Activated CD4-positive, alpha-beta memory T cell treated with anti-CD3 and anti-CD28 coated beads, Interleukin-2, amount 10 ng/mL, durations not matched to agents 7 days and 5 days (primary cell): ENCODE measurements at regions not wholly inside any gene's neighbourhood (a gene's known extent, or its start where the extent isn't known, plus 50 kb on each side); places are given as distances from the start of the nearest gene placed in this dataset.

Source experiments
- CTCF ChIA-PET: fragments of 350-600 bp; sonication (Branson Sonifier 250); formaldehyde crosslinking; loops from one replicate; lab custom pipeline; 2021; ENCODE audit warnings: antibody characterized with exemption, inconsistent platforms; lab: Charles Lee
- POLR2A ChIA-PET: fragments of 350-600 bp; sonication (Branson Sonifier 250); formaldehyde crosslinking; loops from one replicate; lab custom pipeline; 2021; ENCODE audit warnings: antibody characterized with exemption; lab: Charles Lee
- DNase-seq: peaks from one replicate; pipeline ENCODE4 v3.0.0-alpha.2; 2020
- H3K27ac Mint-ChIP-seq: one replicate; pipeline ENCODE4 v1.8.0; 2021; ENCODE audit warnings: mild to moderate bottlenecking, mixed read lengths
- H3K27me3 Mint-ChIP-seq: one replicate; pipeline ENCODE4 v1.8.0; 2021; ENCODE audit warnings: mixed read lengths
- H3K36me3 Mint-ChIP-seq: one replicate; pipeline ENCODE4 v1.8.0; 2021; ENCODE audit warnings: low read depth, mixed read lengths
- H3K4me1 Mint-ChIP-seq: one replicate; pipeline ENCODE4 v1.8.0; 2021; ENCODE audit warnings: mixed read lengths
- H3K4me3 Mint-ChIP-seq: one replicate; pipeline ENCODE4 v1.8.0; 2021; ENCODE audit warnings: mild to moderate bottlenecking, mixed read lengths
- H3K9me3 Mint-ChIP-seq: one replicate; pipeline ENCODE4 v1.8.0; 2021; ENCODE audit warnings: mixed read lengths

DNA sequence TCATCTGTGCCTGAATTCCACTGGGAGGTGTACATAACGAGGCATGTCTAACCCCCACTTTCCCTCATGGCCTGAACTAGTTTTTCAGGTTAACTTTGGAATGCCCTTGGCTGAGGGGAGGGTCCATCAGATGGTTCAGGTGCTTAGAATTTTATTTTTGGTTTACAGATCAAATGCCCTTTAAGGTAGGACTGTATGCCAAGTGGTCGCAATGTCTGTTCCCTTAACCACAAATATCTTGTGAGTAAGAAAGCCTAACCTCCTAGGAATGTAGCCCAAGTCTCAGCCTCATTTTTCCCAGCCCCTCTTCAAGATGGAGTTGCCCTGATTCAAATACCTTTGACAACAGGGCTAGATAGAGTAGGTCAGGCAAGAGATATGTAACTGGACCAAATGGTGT, 78.4 kb downstream of the RNASET2 start:
- DNase-seq: no peak
- Mint-ChIP-seq H3K27ac (no peak overlapping the region), H3K4me1 (no peaks in the 10 kb centered on the region), H3K9me3 (no peaks in the 10 kb centered on the region), H3K36me3 (no peaks in the 10 kb centered on the region), H3K27me3 (no peaks in the 10 kb centered on the region), H3K4me3 (no peak overlapping the region)
- CTCF ChIA-PET: no interaction called here
- POLR2A ChIA-PET: no interaction called here

DNA sequence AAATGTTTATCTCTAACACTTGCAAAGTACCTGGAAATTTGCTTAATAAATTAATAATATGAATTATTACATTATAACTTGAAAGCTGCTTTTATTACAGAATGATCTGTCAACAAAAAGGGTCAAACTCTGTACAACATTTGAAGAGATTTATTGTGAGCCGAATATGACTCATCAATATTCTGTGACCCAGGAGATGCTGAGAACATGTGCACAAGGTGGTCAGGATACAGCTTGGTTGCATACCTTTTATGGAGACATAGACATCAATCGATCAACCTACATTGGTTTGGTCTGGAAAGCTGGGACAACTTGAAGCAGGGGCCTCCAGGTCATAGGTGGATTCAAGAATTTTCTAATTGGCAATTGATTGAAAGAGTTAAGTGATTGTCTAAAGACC, 79.0 kb downstream of the RNASET2 start:
- H3K9me3 Mint-ChIP-seq: no peaks in the 10 kb centered on the region
- no peaks in the 10 kb centered on the region for H3K36me3 Mint-ChIP-seq
- no peak overlapping the region for H3K27ac Mint-ChIP-seq
- H3K4me1 Mint-ChIP-seq: no peaks in the 10 kb centered on the region
- CTCF ChIA-PET: interaction anchor here (0.6 kb wide), 1 partner anchor 15 kb away, joined by 3 read pairs; no protein-coding TSS in a partner anchor
- DNase-seq: no peak
- H3K27me3 Mint-ChIP-seq: no peaks in the 10 kb centered on the region
- POLR2A ChIA-PET: no interaction called here
- no peak overlapping the region for H3K4me3 Mint-ChIP-seq

DNA sequence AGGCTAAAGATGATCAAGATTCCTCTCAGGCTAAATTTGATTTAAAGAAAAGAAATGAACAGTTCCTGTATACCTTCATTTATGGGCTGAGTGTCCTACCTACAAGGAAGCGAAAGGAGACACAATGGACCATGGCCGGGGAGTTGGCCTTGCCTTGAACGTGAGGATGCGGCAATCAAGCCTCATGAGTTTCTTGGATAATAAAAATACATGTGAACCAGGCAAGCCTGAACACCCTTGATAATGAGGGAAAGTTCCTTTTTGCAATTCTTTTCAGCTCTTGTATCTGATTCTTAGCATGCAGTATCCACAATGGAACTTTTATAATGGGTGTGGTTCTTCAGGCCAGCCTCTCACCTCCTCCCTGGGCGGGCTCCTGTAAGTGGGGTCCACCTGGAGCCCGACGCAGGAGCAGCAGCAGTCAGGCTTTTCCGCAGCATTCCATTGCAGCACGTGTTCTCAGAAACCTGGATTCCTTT, 83.8 kb downstream of the RNASET2 start:
- no peak overlapping the region for H3K4me3 Mint-ChIP-seq
- H3K27me3 Mint-ChIP-seq: no peaks in the 10 kb centered on the region
- ChIA-PET CTCF (no interaction called here), POLR2A (no interaction called here)
- H3K27ac Mint-ChIP-seq: no peak overlapping the region
- H3K9me3 Mint-ChIP-seq: no peaks in the 10 kb centered on the region
- no peak for DNase-seq
- no peaks in the 10 kb centered on the region for H3K4me1 Mint-ChIP-seq
- no peaks in the 10 kb centered on the region for H3K36me3 Mint-ChIP-seq

DNA sequence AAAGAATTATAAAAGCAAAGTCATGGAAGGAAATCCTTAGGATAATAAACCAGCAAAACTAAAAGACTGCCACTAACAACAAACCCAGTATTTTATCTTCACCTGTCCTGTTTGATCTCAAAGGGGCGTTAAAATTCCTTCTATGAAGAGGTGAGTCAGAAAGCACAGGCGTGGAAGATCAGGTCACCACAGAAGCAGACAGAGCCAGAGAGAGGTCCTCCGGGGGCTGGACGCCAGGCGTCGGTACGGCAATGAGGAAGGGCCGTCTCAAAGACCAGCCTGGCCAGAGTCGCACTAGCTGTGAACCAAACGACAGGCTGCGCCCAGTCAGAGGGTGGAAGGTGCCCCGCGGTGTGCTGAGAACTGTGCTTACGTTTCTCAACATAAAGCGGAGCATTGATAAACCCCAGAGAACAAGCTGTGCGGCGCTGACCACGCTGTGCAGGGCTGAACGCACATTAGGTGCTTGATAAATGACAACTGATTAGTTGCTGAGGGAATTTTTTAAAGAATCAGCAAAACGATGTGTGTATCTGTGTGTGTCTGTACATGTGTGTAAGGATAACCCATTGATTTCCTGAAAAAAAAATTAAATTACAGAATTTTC, 85.6 kb downstream of the RNASET2 start:
- CTCF ChIA-PET: no interaction called here
- Mint-ChIP-seq H3K36me3 (no peaks in the 10 kb centered on the region), H3K9me3 (no peaks in the 10 kb centered on the region), H3K4me3 (no peak overlapping the region), H3K4me1 (no peaks in the 10 kb centered on the region), H3K27me3 (no peaks in the 10 kb centered on the region), H3K27ac (no peak overlapping the region)
- DNase-seq: no peak
- POLR2A ChIA-PET: no interaction called here

DNA sequence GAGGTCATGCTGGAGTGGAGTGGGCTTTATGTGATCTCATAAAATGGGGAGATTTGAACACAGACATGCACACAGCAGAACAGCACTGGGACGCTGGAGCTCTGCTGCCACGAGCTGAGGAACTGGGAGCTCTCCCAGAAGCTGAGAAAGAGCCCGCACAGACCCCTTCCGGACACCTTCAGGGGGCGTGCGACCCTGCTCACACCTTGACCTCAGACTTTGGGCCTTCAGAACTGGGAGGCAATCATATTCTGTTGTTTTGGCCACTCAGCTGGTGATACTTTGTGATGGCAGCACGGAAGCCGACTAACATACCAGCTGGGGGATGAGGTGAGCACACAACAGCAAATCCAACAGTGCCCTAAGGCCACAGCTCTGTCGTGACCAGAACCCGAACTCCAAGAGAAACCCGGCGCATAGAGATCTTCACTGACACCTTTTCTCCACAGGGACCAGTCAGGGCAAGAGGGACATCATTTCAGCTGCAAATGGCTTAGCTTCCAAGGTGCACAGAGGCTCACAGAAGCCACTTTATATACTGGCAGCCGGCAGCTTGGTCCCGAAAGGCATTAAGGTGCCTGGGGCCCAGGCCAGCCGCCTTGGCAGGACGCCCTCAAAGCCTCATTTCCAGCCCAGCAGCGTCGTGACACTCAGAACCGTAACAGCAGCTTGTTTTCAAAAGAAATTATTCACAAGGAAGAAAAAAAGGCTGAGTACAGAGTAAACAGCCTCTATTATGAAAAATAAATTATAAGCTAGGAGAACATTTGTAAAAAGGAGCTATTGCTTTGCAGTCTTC, 89.3 kb downstream of the RNASET2 start:
- ChIA-PET CTCF (interaction anchor here (1.1 to 2.3 kb wide), 3 partner anchors 32 to 123 kb away, joined by 3 to 7 read pairs (median 4); no protein-coding TSS in a partner anchor), POLR2A (interaction anchor here (1.0 kb wide), 1 partner anchor 84 kb away, joined by 3 read pairs; no protein-coding TSS in a partner anchor)
- H3K27me3 Mint-ChIP-seq: peaks cover 9% of the 10 kb centered on the region
- H3K27ac Mint-ChIP-seq: no peak overlapping the region
- H3K4me3 Mint-ChIP-seq: no peak overlapping the region
- DNase-seq: no peak
- no peaks in the 10 kb centered on the region for H3K9me3 Mint-ChIP-seq
- H3K4me1 Mint-ChIP-seq: peaks cover under 1% of the 10 kb centered on the region
- H3K36me3 Mint-ChIP-seq: no peaks in the 10 kb centered on the region

DNA sequence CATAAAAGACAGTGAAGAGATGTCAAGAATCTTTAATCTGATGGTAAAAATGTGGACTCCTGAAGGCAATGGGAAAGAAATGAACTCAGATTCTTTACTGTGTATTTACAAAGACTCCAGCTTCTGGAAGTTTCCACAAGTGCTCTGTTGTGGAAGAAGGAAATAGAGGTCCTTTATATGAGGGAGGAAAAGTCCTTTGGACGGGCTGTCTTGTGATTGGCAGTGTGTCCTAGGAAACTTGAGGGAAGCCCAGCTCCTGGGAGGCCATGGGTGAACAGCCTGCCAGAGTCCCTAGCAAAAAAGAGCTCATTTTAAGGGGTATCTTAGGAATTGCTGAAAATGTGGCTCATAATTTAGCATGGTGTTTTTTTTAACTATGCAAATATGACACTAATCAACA, 92.0 kb downstream of the RNASET2 start:
- H3K4me1 Mint-ChIP-seq: peaks cover 4% of the 10 kb centered on the region
- H3K27ac Mint-ChIP-seq: no peak overlapping the region
- no peaks in the 10 kb centered on the region for H3K9me3 Mint-ChIP-seq
- POLR2A ChIA-PET: no interaction called here
- CTCF ChIA-PET: interaction anchor here (1.3 kb wide), 1 partner anchor 125 kb away, joined by 4 read pairs; no protein-coding TSS in a partner anchor
- DNase-seq: no peak
- H3K36me3 Mint-ChIP-seq: no peaks in the 10 kb centered on the region
- peaks cover 26% of the 10 kb centered on the region for H3K27me3 Mint-ChIP-seq
- no peak overlapping the region for H3K4me3 Mint-ChIP-seq

DNA sequence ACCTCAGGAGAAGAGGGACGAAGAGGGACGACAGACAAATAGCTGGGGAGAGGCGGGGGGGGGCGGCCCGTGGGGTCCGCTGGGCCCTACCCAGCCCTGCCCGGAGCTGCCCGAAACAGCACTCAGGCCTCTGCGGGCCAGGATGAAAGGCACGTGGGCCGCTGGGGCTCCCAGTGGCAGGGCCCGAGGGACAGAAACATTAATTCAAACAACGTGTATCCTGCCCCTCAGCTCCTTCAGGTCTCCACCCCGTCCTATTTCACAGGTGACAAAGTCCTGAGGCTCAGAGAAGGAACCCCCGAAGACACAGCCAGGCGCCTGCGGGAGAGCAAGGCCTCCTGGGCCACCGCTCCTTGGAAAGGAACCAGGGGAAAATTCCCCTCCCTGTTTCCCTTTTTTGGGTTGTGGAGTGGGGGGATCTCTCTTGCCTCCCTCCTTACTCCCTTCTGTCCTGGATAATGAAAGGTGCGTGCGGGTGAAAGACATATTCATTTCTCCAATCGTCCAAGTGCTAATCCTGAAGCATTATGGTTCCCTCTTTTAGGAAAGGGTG, 93.3 kb downstream of the RNASET2 start:
- Mint-ChIP-seq H3K27ac (no peak overlapping the region), H3K36me3 (no peaks in the 10 kb centered on the region), H3K27me3 (peaks cover 26% of the 10 kb centered on the region), H3K4me3 (peak overlapping the region; percentile 22), H3K4me1 (peaks cover 4% of the 10 kb centered on the region), H3K9me3 (no peaks in the 10 kb centered on the region)
- ChIA-PET POLR2A (no interaction called here), CTCF (interaction anchor here (1.1 to 1.2 kb wide), 2 partner anchors 75 to 88 kb away, joined by 3 to 5 read pairs; no protein-coding TSS in a partner anchor)
- no peak for DNase-seq

DNA sequence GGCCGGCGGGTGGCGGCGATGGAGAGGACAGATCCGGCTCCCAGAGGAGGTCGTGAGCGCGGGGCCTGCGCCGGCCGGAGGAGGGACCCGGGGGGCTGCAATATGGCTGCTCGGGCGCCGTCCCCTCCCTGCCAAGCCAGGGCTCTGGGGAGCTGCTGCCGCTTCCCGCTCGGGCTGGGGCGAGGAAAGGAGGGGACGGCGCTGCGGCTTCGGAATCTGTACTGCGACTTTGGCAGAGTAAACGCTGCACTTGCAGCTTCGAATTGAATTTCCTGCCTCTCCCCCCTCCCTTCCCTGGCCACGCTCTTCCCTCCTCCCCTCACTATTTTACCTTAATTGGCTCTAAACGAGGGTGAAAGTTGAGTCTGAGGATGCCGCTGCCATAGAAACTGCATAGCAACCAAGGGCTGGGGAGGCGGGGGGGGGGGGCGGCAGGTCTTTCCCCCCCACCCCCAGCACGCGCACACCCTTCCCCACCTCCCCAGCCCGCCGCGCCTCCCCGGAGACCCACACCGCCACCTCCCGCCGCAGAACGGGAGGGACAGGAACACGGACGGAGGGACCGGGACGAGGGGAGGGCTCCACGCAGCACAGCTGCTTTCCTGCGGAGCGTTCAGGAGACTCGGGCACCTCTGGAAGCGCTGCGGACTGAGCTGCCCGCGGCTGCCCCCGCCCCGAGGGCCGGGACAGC, 93.9 kb downstream of the RNASET2 start:
- no peaks in the 10 kb centered on the region for H3K36me3 Mint-ChIP-seq
- peaks cover 4% of the 10 kb centered on the region for H3K4me1 Mint-ChIP-seq
- H3K27me3 Mint-ChIP-seq: peaks cover 26% of the 10 kb centered on the region
- H3K27ac Mint-ChIP-seq: no peak overlapping the region
- peak overlapping the region; percentile 72 for H3K4me3 Mint-ChIP-seq
- DNase-seq: peak; percentile 30
- ChIA-PET POLR2A (no interaction called here), CTCF (interaction anchor here (0.7 to 1.2 kb wide), 3 partner anchors 15 to 89 kb away, joined by 3 to 5 read pairs (median 3); no protein-coding TSS in a partner anchor)
- H3K9me3 Mint-ChIP-seq: no peaks in the 10 kb centered on the region

DNA sequence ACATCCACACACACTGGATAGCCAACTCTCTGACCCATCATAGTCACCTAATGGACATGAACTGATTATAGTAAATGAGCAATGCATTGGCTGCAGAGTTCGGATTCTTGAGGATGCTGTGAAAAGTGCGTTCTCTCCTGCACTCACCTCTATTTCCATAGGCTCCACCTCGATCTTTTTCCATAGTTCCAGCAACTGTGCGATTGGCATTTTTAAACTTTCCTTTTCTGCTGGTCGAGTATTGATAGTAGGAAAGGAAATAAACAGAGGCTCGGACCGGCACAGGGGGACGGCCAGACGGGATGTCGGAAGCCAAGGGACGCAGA, 94.4 kb downstream of the RNASET2 start:
- peak overlapping the region; percentile 72 for H3K4me3 Mint-ChIP-seq
- H3K4me1 Mint-ChIP-seq: peaks cover 4% of the 10 kb centered on the region
- DNase-seq: no peak
- ChIA-PET CTCF (interaction anchor here (0.7 to 1.1 kb wide), 2 partner anchors 15 to 74 kb away, joined by 3 to 5 read pairs; no protein-coding TSS in a partner anchor), POLR2A (no interaction called here)
- no peak overlapping the region for H3K27ac Mint-ChIP-seq
- H3K9me3 Mint-ChIP-seq: no peaks in the 10 kb centered on the region
- peaks cover 26% of the 10 kb centered on the region for H3K27me3 Mint-ChIP-seq
- H3K36me3 Mint-ChIP-seq: no peaks in the 10 kb centered on the region

DNA sequence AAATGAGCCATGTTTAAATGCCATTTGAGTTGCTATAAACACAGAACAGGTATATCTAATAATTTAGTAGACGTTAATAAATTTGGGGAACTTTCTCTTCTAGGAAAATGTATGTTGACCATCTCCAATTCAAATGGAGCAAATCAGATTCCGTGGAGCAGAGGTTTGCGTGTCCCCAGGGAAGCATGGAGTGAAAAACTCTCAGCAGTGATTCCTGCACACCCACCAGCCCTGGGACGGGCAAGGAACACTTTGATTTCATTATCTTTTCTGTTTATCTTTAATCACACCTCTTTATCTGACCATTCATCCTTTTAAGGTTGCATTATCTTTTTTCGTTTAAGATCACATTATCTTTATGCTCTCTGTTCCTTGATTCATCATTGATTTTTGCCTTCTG, 95.0 kb downstream of the RNASET2 start:
- no peak for DNase-seq
- CTCF ChIA-PET: no interaction called here
- POLR2A ChIA-PET: no interaction called here
- Mint-ChIP-seq H3K27me3 (peaks cover 26% of the 10 kb centered on the region), H3K36me3 (no peaks in the 10 kb centered on the region), H3K9me3 (no peaks in the 10 kb centered on the region), H3K4me1 (peaks cover 4% of the 10 kb centered on the region), H3K4me3 (no peak overlapping the region), H3K27ac (no peak overlapping the region)

DNA sequence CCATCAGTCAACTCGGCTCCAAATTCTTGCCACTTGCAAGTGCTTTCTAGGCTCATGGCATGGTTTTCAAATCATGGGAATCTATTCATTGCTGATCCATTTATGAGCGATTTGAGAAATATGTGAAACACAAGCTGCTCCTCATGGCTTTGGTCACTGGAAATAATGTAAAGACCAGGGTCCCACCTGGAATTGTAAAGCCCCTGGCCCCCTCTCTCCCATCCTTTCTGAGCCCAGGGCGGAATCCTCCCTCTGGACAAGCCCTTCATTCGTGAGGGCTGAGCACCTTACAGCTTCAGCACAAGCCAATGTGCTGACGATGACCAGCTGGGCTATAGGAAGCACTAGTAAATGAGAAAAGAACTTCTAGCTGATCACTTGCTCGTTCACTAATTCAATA, 96.0 kb downstream of the RNASET2 start:
- H3K36me3 Mint-ChIP-seq: no peaks in the 10 kb centered on the region
- no peaks in the 10 kb centered on the region for H3K9me3 Mint-ChIP-seq
- DNase-seq: no peak
- H3K4me1 Mint-ChIP-seq: peaks cover 4% of the 10 kb centered on the region
- ChIA-PET POLR2A (no interaction called here), CTCF (interaction anchor here (1.4 to 1.7 kb wide), 2 partner anchors 9 to 129 kb away, joined by 3 to 6 read pairs; no protein-coding TSS in a partner anchor)
- peaks cover 26% of the 10 kb centered on the region for H3K27me3 Mint-ChIP-seq
- H3K4me3 Mint-ChIP-seq: no peak overlapping the region
- H3K27ac Mint-ChIP-seq: no peak overlapping the region

DNA sequence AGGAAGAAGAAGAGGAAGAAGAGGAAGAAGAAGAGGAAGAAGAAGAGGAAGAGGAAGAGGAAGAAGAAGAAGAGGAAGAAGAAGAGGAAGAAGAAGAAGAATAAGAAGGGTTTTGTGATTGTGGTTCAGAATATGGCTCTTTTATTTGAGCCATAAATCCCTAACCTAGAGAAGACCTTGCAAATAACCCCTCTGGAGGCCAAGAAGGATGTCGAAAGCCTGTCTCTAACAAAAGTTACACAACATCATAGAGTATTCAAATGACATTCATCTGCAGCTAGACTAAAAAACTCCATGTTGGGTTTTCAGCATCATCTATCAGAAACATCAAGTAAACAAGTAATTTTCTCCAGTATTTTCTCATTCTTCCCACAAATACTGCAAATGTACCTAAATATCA, 100.9 kb downstream of the RNASET2 start:
- Mint-ChIP-seq H3K4me3 (no peak overlapping the region), H3K36me3 (no peaks in the 10 kb centered on the region), H3K9me3 (no peaks in the 10 kb centered on the region), H3K27me3 (peaks cover 2% of the 10 kb centered on the region), H3K4me1 (no peaks in the 10 kb centered on the region), H3K27ac (no peak overlapping the region)
- no peak for DNase-seq
- CTCF ChIA-PET: no interaction called here
- POLR2A ChIA-PET: no interaction called here
